ENCODE measurements at regions not wholly inside any gene's neighbourhood (a gene's known extent, or its start where the extent isn't known, plus 50 kb on each side); places are given as distances from the start of the nearest gene placed in this dataset.

- TF ChIP-seq, protein P1, sequence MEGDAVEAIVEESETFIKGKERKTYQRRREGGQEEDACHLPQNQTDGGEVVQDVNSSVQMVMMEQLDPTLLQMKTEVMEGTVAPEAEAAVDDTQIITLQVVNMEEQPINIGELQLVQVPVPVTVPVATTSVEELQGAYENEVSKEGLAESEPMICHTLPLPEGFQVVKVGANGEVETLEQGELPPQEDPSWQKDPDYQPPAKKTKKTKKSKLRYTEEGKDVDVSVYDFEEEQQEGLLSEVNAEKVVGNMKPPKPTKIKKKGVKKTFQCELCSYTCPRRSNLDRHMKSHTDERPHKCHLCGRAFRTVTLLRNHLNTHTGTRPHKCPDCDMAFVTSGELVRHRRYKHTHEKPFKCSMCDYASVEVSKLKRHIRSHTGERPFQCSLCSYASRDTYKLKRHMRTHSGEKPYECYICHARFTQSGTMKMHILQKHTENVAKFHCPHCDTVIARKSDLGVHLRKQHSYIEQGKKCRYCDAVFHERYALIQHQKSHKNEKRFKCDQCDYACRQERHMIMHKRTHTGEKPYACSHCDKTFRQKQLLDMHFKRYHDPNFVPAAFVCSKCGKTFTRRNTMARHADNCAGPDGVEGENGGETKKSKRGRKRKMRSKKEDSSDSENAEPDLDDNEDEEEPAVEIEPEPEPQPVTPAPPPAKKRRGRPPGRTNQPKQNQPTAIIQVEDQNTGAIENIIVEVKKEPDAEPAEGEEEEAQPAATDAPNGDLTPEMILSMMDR (IDR thresholded peaks at IDR 0.05; ENCODE audit: insufficient read depth in 1 of 2, low read depth in 1 of 2, low read length in 1 of 2, severe bottlenecking in 1 of 2, unreplicated experiment in 1 of 2) = no peak
- H3K4me1 Mint-ChIP-seq (ENCODE audit: low read depth, unreplicated experiment) = no peaks in the 10 kb centered on the region
- no peak overlapping the region for H3K27ac Mint-ChIP-seq (ENCODE audit: unreplicated experiment)
- no peak for DNase-seq
- Histone ChIP-seq H3K36me3 (ENCODE audit: control insufficient read depth, insufficient read depth, low read length) (no peaks in the 10 kb centered on the region), H3K27me3 (replicated peaks; ENCODE audit: control insufficient read depth, insufficient read depth, low read length) (no peaks in the 10 kb centered on the region), H3K4me1 (no peaks in the 10 kb centered on the region), H3K9me3 (no peaks in the 10 kb centered on the region), H3K4me3 (ENCODE audit: low read depth, low read length) (no peak overlapping the region)
- no peak overlapping the region for H3K4me3 Mint-ChIP-seq (ENCODE audit: unreplicated experiment)
- POLR2A ChIA-PET = no interaction called here
- BruUV-seq (replicated peaks) = no TSS peak
- H3K9me3 Mint-ChIP-seq (ENCODE audit: unreplicated experiment) = peaks cover 34% of the 10 kb centered on the region
- intact Hi-C loops (cut with micrococcal nuclease; ENCODE audit: unreplicated experiment) = no loop called here
- H3K27me3 Mint-ChIP-seq (ENCODE audit: insufficient read depth, unreplicated experiment) = no peaks in the 10 kb centered on the region
- CTCF ChIA-PET = no interaction called here
- no peaks in the 10 kb centered on the region for H3K36me3 Mint-ChIP-seq (ENCODE audit: insufficient read depth, unreplicated experiment)
Observed at GRCh38 chr10:107741971-107742370, 577.5 kb upstream of the SORCS1 start.

- no peaks in the 10 kb centered on the region for H3K9me3 ChIP-seq
- no TSS peak for BruUV-seq (replicated peaks)
- H3K36me3 ChIP-seq (ENCODE audit: control insufficient read depth, insufficient read depth, low read length) = no peaks in the 10 kb centered on the region
- intact Hi-C loops (cut with micrococcal nuclease; ENCODE audit: unreplicated experiment) = no loop called here
- H3K4me1 Mint-ChIP-seq (ENCODE audit: low read depth, unreplicated experiment) = no peaks in the 10 kb centered on the region
- H3K27me3 Mint-ChIP-seq (ENCODE audit: insufficient read depth, unreplicated experiment) = no peaks in the 10 kb centered on the region
- no peaks in the 10 kb centered on the region for H3K4me1 ChIP-seq
- H3K36me3 Mint-ChIP-seq (ENCODE audit: insufficient read depth, unreplicated experiment) = no peaks in the 10 kb centered on the region
- no peak for DNase-seq
- TF ChIP-seq, protein P1 (IDR thresholded peaks at IDR 0.05; ENCODE audit: insufficient read depth in 1 of 2, low read depth in 1 of 2, low read length in 1 of 2, severe bottlenecking in 1 of 2, unreplicated experiment in 1 of 2) = no peak
- no peaks in the 10 kb centered on the region for H3K27me3 ChIP-seq (replicated peaks; ENCODE audit: control insufficient read depth, insufficient read depth, low read length)
- peaks cover 29% of the 10 kb centered on the region for H3K9me3 Mint-ChIP-seq (ENCODE audit: unreplicated experiment)
- no peak overlapping the region for H3K27ac Mint-ChIP-seq (ENCODE audit: unreplicated experiment)
- ChIA-PET CTCF (no interaction called here), POLR2A (no interaction called here)
- H3K4me3 ChIP-seq (ENCODE audit: low read depth, low read length) = no peak overlapping the region
- H3K4me3 Mint-ChIP-seq (ENCODE audit: unreplicated experiment) = no peak overlapping the region
Observed at GRCh38 chr10:107740962-107741690, 576.6 kb upstream of the SORCS1 start.

- POLR2A ChIA-PET = interaction anchor here (0.7 kb wide), 1 partner anchor 958 kb away, joined by 3 read pairs; no protein-coding TSS in a partner anchor
- intact Hi-C loops (cut with micrococcal nuclease; ENCODE audit: unreplicated experiment) = no loop called here
- no peaks in the 10 kb centered on the region; the same call in 1 of the 2 replicates for H3K9me3 ChIP-seq
Observed at GRCh38 chr10:107739951-107740350, 575.4 kb upstream of the SORCS1 start.

More at GRCh38 chr10:107739951-107740350, 575.4 kb upstream of the SORCS1 start:
- Mint-ChIP-seq H3K27ac (ENCODE audit: unreplicated experiment) (no peak overlapping the region), H3K27me3 (ENCODE audit: insufficient read depth, unreplicated experiment) (no peaks in the 10 kb centered on the region), H3K4me3 (ENCODE audit: unreplicated experiment) (no peak overlapping the region), H3K9me3 (ENCODE audit: unreplicated experiment) (peaks cover 27% of the 10 kb centered on the region), H3K36me3 (ENCODE audit: insufficient read depth, unreplicated experiment) (no peaks in the 10 kb centered on the region), H3K4me1 (ENCODE audit: low read depth, unreplicated experiment) (no peaks in the 10 kb centered on the region)
- TF ChIP-seq, protein P1 (IDR thresholded peaks at IDR 0.05; ENCODE audit: insufficient read depth in 1 of 2, low read depth in 1 of 2, low read length in 1 of 2, severe bottlenecking in 1 of 2, unreplicated experiment in 1 of 2) = no peak
- CTCF ChIA-PET = no interaction called here
- DNase-seq = no peak
- H3K4me1 ChIP-seq = no peaks in the 10 kb centered on the region
- H3K4me3 ChIP-seq (ENCODE audit: low read depth, low read length) = no peak overlapping the region
- BruUV-seq (replicated peaks) = no TSS peak
- no peaks in the 10 kb centered on the region for H3K27me3 ChIP-seq (replicated peaks; ENCODE audit: control insufficient read depth, insufficient read depth, low read length)
- no peaks in the 10 kb centered on the region for H3K36me3 ChIP-seq (ENCODE audit: control insufficient read depth, insufficient read depth, low read length)
